DOHH2 (cell line): ENCODE measurements at regions not wholly inside any gene's neighbourhood (a gene's known extent, or its start where the extent isn't known, plus 50 kb on each side); places are given as distances from the start of the nearest gene placed in this dataset.

Source experiments
- H3F3A ChIP-seq: fragments of 200-600 bp; sonication (generic), shearing (Covaris generic); 2 replicates; pipeline ENCODE4 v1.6.0; 2016; ENCODE audit warnings: antibody characterized with exemption, mild to moderate bottlenecking; ENCODE audit not compliant: control insufficient read depth, insufficient read depth
- H3K27ac ChIP-seq: fragments of 200-600 bp; sonication (generic); 2 replicates; pipeline ENCODE4 v1.5.1; 2014; ENCODE audit warnings: low read depth, mild to moderate bottlenecking, low read length, moderate library complexity
- H3K27me3 ChIP-seq: fragments of 200-600 bp; sonication (generic); 2 replicates; pipeline ENCODE4 v1.6.1; 2014; ENCODE audit warnings: mild to moderate bottlenecking, low read length, mixed read lengths; ENCODE audit not compliant: control insufficient read depth
- H3K36me3 ChIP-seq: fragments of 200-600 bp; sonication (generic); 2 replicates; pipeline ENCODE4 v1.6.1; 2014; ENCODE audit warnings: mild to moderate bottlenecking, low read length, moderate library complexity, mixed read lengths; ENCODE audit not compliant: control insufficient read depth
- H3K4me1 ChIP-seq: fragments of 200-600 bp; sonication (generic); 2 replicates; pipeline ENCODE4 v1.6.1; 2014; ENCODE audit warnings: mild to moderate bottlenecking, low read length, mixed read lengths; ENCODE audit not compliant: control insufficient read depth
- H3K4me2 ChIP-seq: fragments of 200-600 bp; sonication (generic); 2 replicates; pipeline ENCODE4 v1.6.0; 2014; ENCODE audit warnings: mild to moderate bottlenecking, low read length, moderate library complexity
- H3K4me3 ChIP-seq: fragments of 200-600 bp; sonication (generic); 2 replicates; pipeline ENCODE4 v1.5.1; 2014; ENCODE audit warnings: mild to moderate bottlenecking, low read length, mixed read lengths
- H3K79me2 ChIP-seq: fragments of 200-600 bp; sonication (generic); 2 replicates; pipeline ENCODE4 v1.6.1; 2014; ENCODE audit warnings: mild to moderate bottlenecking, low read length, mixed read lengths; ENCODE audit not compliant: control insufficient read depth
- H3K9me2 ChIP-seq: fragments of 200-600 bp; sonication (generic); replicated peaks from 2 replicates; pipeline ENCODE4 v1.6.1; 2014; ENCODE audit warnings: mild to moderate bottlenecking, low read length, mixed read lengths; ENCODE audit not compliant: control insufficient read depth
- H3K9me3 ChIP-seq: fragments of 200-600 bp; sonication (generic); 2 replicates; pipeline ENCODE4 v1.6.1; 2014; ENCODE audit warnings: antibody characterized with exemption, low read length, mixed read lengths; ENCODE audit not compliant: control insufficient read depth, insufficient read depth
- H4K20me1 ChIP-seq: fragments of 200-600 bp; sonication (generic); 2 replicates; pipeline ENCODE4 v1.6.0; 2014; ENCODE audit warnings: low read depth, mild to moderate bottlenecking, antibody characterized with exemption, low read length, moderate library complexity; ENCODE audit not compliant: control insufficient read depth, insufficient read depth
- CTCF ChIP-seq: fragments of 200-600 bp; sonication (generic); IDR thresholded peaks from one replicate; pipeline ENCODE4 v1.5.1; 2014; ENCODE audit warnings: antibody characterized with exemption, mild to moderate bottlenecking, low read depth, low read length; ENCODE audit not compliant: poor library complexity, severe bottlenecking
- EZH2phosphoT487 ChIP-seq: fragments of 200-600 bp; sonication (generic); IDR thresholded peaks from 2 replicates; pipeline ENCODE4 v1.6.1; 2017; ENCODE audit warnings: borderline replicate concordance, mild to moderate bottlenecking, antibody characterized with exemption, low read length, moderate library complexity, mixed read lengths

- no peaks in the 10 kb centered on the region for H3K36me3 ChIP-seq
- H3K9me2 ChIP-seq: no peaks in the 10 kb centered on the region
- no peaks in the 10 kb centered on the region for H3K79me2 ChIP-seq
- H3K9me3 ChIP-seq: no peaks in the 10 kb centered on the region
- H3K4me2 ChIP-seq: no peak overlapping the region
- no peaks in the 10 kb centered on the region for H4K20me1 ChIP-seq
- TF ChIP-seq CTCF: no peak
- TF ChIP-seq EZH2phosphoT487: no peak
- H3K4me1 ChIP-seq: no peaks in the 10 kb centered on the region
- H3K4me3 ChIP-seq: no peak overlapping the region
- H3F3A ChIP-seq: no peaks in the 10 kb centered on the region
- H3K27me3 ChIP-seq: no peaks in the 10 kb centered on the region
- H3K27ac ChIP-seq: no peak overlapping the region
Measured at GRCh38 chr6:153263489-153263888, 132.4 kb upstream of the RGS17 start.

- no peak overlapping the region for H3K4me3 ChIP-seq
- H3F3A ChIP-seq: no peaks in the 10 kb centered on the region
- no peaks in the 10 kb centered on the region for H3K9me3 ChIP-seq
- no peaks in the 10 kb centered on the region for H3K36me3 ChIP-seq
- H3K4me2 ChIP-seq: no peak overlapping the region
- H4K20me1 ChIP-seq: no peaks in the 10 kb centered on the region
- H3K79me2 ChIP-seq: no peaks in the 10 kb centered on the region
- no peaks in the 10 kb centered on the region for H3K4me1 ChIP-seq
- TF ChIP-seq CTCF (no peak), EZH2phosphoT487 (no peak)
- H3K9me2 ChIP-seq: no peaks in the 10 kb centered on the region
- H3K27me3 ChIP-seq: no peaks in the 10 kb centered on the region
- no peak overlapping the region for H3K27ac ChIP-seq
Measured at GRCh38 chr6:153251326-153251725, 120.2 kb upstream of the RGS17 start.

DNA sequence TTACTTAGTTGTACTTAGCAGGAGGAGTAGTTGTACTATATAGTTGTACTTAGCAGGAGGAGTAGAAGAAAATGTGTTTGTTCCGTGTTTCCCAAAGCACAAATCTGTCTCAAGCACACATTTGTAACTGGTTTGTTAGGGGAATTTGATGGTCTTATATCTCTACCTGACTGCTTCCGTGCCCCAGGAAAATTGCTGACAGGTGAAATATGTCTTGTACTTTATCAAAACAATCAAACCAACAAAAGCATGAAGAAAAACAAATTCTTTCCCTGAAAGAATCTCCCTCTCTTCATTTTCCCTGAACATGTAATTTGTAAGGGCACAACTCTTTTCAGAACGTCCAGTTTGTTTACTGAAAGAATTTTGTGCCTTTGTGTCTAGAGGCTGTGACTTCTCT, 106.6 kb upstream of the RGS17 start:
- no peaks in the 10 kb centered on the region for H3K4me1 ChIP-seq
- H3K4me2 ChIP-seq: no peak overlapping the region
- no peak overlapping the region for H3K27ac ChIP-seq
- H3K9me3 ChIP-seq: no peaks in the 10 kb centered on the region
- no peaks in the 10 kb centered on the region for H3K79me2 ChIP-seq
- no peaks in the 10 kb centered on the region for H4K20me1 ChIP-seq
- H3K36me3 ChIP-seq: no peaks in the 10 kb centered on the region
- H3K4me3 ChIP-seq: no peak overlapping the region
- H3F3A ChIP-seq: no peaks in the 10 kb centered on the region
- H3K27me3 ChIP-seq: no peaks in the 10 kb centered on the region
- TF ChIP-seq EZH2phosphoT487: no peak
- no peak for TF ChIP-seq CTCF
- H3K9me2 ChIP-seq: no peaks in the 10 kb centered on the region
